GM12878 (cell line): ENCODE measurements at regions not wholly inside any gene's neighbourhood (a gene's known extent, or its start where the extent isn't known, plus 50 kb on each side); places are given as distances from the start of the nearest gene placed in this dataset.

ENCODE experiments used
- ATAC-seq: fragments of 200-7000 bp; cut with Tn5 transposase; 3 replicates; pipeline ENCODE4 v1.9.1; 2020; ENCODE audit warnings: mild to moderate bottlenecking, moderate library complexity
- BruUV-seq: library from RNA; stranded (reverse); fragments of 400-500 nt; replicated peaks from 2 replicates; lab custom pipeline; 2021; lab: Mats Ljungman, UMichigan
- CTCF ChIA-PET: fragments of 300-600 bp; sonication (Branson Sonifier 250); formaldehyde crosslinking; extraction: SDS; loops from one replicate; lab custom pipeline; 2021; ENCODE audit warnings: inconsistent platforms; lab: Yijun Ruan, JAX
- POLR2A ChIA-PET: fragments of 350-600 bp; formaldehyde crosslinking; extraction: SDS; loops from one replicate; lab custom pipeline; 2021; ENCODE audit warnings: inconsistent platforms; lab: Charles Lee
- RAD21 ChIA-PET: fragments of 300-600 bp; sonication (Branson Sonifier 250); formaldehyde crosslinking; loops from one replicate; lab custom pipeline; 2023; ENCODE audit warnings: antibody characterized with exemption; ENCODE audit not compliant: unreplicated experiment; lab: Charles Lee
- SMC1A ChIA-PET: fragments of 300-600 bp; sonication (Branson Sonifier 250); formaldehyde crosslinking; loops from one replicate; lab custom pipeline; 2023; ENCODE audit not compliant: unreplicated experiment, uncharacterized antibody; lab: Charles Lee
- DNase-seq: peaks from one replicate; pipeline ENCODE4 v3.0.0-alpha.2; 2011; ENCODE audit warnings: low read depth, low spot score
- FAIRE-seq: peaks from 3 replicates; lab custom pipeline; 2011; peaks lifted over from hg19 to GRCh38; lab: Jason Lieb, UNC
- H2AFZ ChIP-seq: 2 replicates; pipeline ENCODE4 v1.6.0; 2011; ENCODE audit warnings: low read depth, low read length, control low read depth; ENCODE audit not compliant: control insufficient read depth
- H3K27ac ChIP-seq: 2 replicates; pipeline ENCODE4 v1.5.1; 2011; ENCODE audit warnings: control low read depth; ENCODE audit not compliant: control insufficient read depth, insufficient read depth
- H3K27me3 ChIP-seq, 2 experiments: replicated peaks in 1 of 2; 2 replicates each; pipeline versions ENCODE4 v1.6.0 to v1.6.1; 2011; ENCODE audit warnings: low read length in 1 of 2; ENCODE audit not compliant: control insufficient read depth in 2 of 2, insufficient read depth in 2 of 2
- H3K36me3 ChIP-seq, 2 experiments: 2 replicates each; pipeline ENCODE4 v1.5.1; 2011; ENCODE audit warnings: low read length in 1 of 2; ENCODE audit not compliant: control insufficient read depth in 2 of 2, insufficient read depth in 2 of 2
- H3K4me1 ChIP-seq: 2 replicates; pipeline ENCODE4 v1.6.1; 2011; ENCODE audit warnings: mild to moderate bottlenecking, low read length, moderate library complexity, mixed read lengths; ENCODE audit not compliant: control insufficient read depth, insufficient read depth
- H3K4me2 ChIP-seq: 2 replicates; pipeline ENCODE4 v1.6.0; 2011; ENCODE audit warnings: control low read depth; ENCODE audit not compliant: control insufficient read depth, insufficient read depth
- H3K4me3 ChIP-seq: fragments of 200-600 bp; sonication (generic); 2 replicates; pipeline ENCODE4 v1.5.1; 2016
- H3K79me2 ChIP-seq: 2 replicates; pipeline ENCODE4 v1.6.0; 2011; ENCODE audit warnings: low read length; ENCODE audit not compliant: control insufficient read depth, insufficient read depth
- H3K9ac ChIP-seq: 2 replicates; pipeline ENCODE4 v1.8.0; 2011; ENCODE audit warnings: low read length, control low read depth, mixed read lengths; ENCODE audit not compliant: control insufficient read depth, insufficient read depth
- H3K9me3 ChIP-seq: replicated peaks from 3 replicates; pipeline ENCODE4 v1.5.1; 2011; ENCODE audit warnings: mild to moderate bottlenecking, low read length; ENCODE audit not compliant: control insufficient read depth, insufficient read depth
- H4K20me1 ChIP-seq: 2 replicates; pipeline ENCODE4 v1.6.0; 2011; ENCODE audit not compliant: control insufficient read depth, insufficient read depth
- ATF7 ChIP-seq: fragments of 450-650 bp; IDR thresholded peaks from 2 replicates; pipeline ENCODE4 v1.6.1; 2016; ENCODE audit warnings: low read depth, mild to moderate bottlenecking
- CREB1 ChIP-seq: IDR thresholded peaks from 2 replicates; pipeline ENCODE4 v1.6.1; 2012; ENCODE audit warnings: low read depth, mild to moderate bottlenecking, inconsistent platforms
- CREM ChIP-seq: IDR thresholded peaks from 2 replicates; pipeline ENCODE4 v1.6.1; 2014; ENCODE audit warnings: antibody characterized with exemption, low read depth
- EED ChIP-seq: sonication (generic); IDR thresholded peaks from 2 replicates; pipeline ENCODE4 v1.6.1; 2016; ENCODE audit warnings: antibody characterized with exemption, low read depth
- GABPA ChIP-seq: IDR thresholded peaks from 2 replicates; pipeline ENCODE4 v1.6.1; 2014; ENCODE audit warnings: antibody characterized with exemption, low read depth, mild to moderate bottlenecking, inconsistent platforms
- HDAC6 ChIP-seq: fragments of 200-600 bp; sonication (generic); IDR thresholded peaks from one replicate; pipeline ENCODE4 v1.8.0; 2017; ENCODE audit warnings: antibody characterized with exemption; ENCODE audit not compliant: unreplicated experiment
- IKZF2 ChIP-seq, 2 experiments: fragments of 450-650 bp; IDR thresholded peaks; 2 replicates each; pipeline ENCODE4 v1.6.1; 2017; ENCODE audit warnings: mild to moderate bottlenecking in 2 of 2, moderate library complexity in 2 of 2
- IRF4 ChIP-seq: IDR thresholded peaks from 2 replicates; pipeline ENCODE4 v1.6.1; 2011; ENCODE audit warnings: low read depth, low read length
- JUNB ChIP-seq: IDR thresholded peaks from 2 replicates; pipeline ENCODE4 v1.6.1; 2016; ENCODE audit warnings: antibody characterized with exemption, mild to moderate bottlenecking
- MTA2 ChIP-seq: fragments of 450-650 bp; IDR thresholded peaks from 2 replicates; pipeline ENCODE4 v1.6.1; 2016; ENCODE audit warnings: low read depth, mild to moderate bottlenecking, moderate library complexity
- NFIC ChIP-seq: IDR thresholded peaks from 2 replicates; pipeline ENCODE4 v1.6.1; 2012; ENCODE audit warnings: low read depth, mild to moderate bottlenecking, inconsistent platforms, low read length, moderate library complexity
- RFX5 ChIP-seq: IDR thresholded peaks from 2 replicates; pipeline ENCODE4 v1.6.1; 2011; ENCODE audit warnings: low read depth, low read length, improper control_type of control experiment
- WRNIP1 ChIP-seq: IDR thresholded peaks from 2 replicates; pipeline ENCODE4 v1.6.1; 2011; ENCODE audit warnings: low read depth, low read length, improper control_type of control experiment, borderline replicate concordance
- ZNF274 ChIP-seq: IDR thresholded peaks from one replicate; pipeline ENCODE4 v1.8.0; 2011; ENCODE audit not compliant: insufficient read length, insufficient read depth
- WGBS: methylation state at CpG from one replicate; pipeline ENCODE4 v1.1.6; 2016; ENCODE audit warnings: low lambda C conversion rate; ENCODE audit not compliant: insufficient replicate concordance, insufficient coverage; ENCODE audit errors: missing lambda C conversion rate; 5-methylcytosine and 5-hydroxymethylcytosine counted together
- in situ Hi-C: fragments of 300-500 bp; cut with MboI; formaldehyde crosslinking; loops from 9 replicates; pipeline ENCODE4 v1.14.3; 2018; ENCODE audit warnings: mixed read lengths
- intact Hi-C: fragments of 100-400 bp; cut with micrococcal nuclease; formaldehyde crosslinking; loops from one replicate; pipeline ENCODE4 v1.14.2; 2022; ENCODE audit not compliant: unreplicated experiment
- TF ChIP-seq, protein P1 (sequence below), 3 experiments: IDR thresholded peaks in 2 of 3; conservative IDR thresholded peaks in 1 of 3; 2 replicates each; pipeline ENCODE4 v1.5.1; 2011; ENCODE audit warnings: low read depth in 3 of 3, low read length in 3 of 3, mild to moderate bottlenecking in 3 of 3, control low read depth in 2 of 3, moderate library complexity in 2 of 3, inconsistent platforms in 1 of 3, mixed read lengths in 1 of 3; ENCODE audit not compliant: control insufficient read depth in 2 of 3, insufficient read depth in 1 of 3; ENCODE audit errors: extremely low read depth in 1 of 3
- TF ChIP-seq, protein P2 (sequence below): IDR thresholded peaks from 2 replicates; pipeline ENCODE4 v1.6.1; 2012; ENCODE audit warnings: low read length, inconsistent platforms
- TF ChIP-seq, protein P3 (sequence below): fragments of 450-650 bp; formaldehyde crosslinking; IDR thresholded peaks from 2 replicates; pipeline ENCODE4 v1.4.0; 2022; ENCODE audit warnings: mild to moderate bottlenecking, moderate library complexity

DNA sequence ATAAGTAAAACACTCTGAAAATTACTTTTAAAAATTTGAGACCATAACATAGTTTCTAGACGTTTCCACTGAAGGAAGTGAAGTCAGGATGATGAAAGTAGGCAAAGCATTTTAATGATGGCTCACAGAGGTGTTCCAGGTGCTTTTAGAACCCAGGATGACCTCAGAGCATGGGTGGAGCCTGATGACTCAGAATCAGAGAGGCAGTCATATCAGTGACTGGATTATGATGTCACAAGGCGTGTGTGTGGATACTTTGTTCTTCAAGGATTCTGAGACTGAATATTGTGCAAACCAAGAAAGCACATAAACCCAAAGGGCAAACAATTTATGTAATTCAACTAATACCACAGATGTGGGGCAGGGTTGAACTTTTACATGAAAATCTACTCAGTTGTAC, 200.2 kb upstream of the FOXN2 start:
- ATAC-seq (peak; percentile 71), DNase-seq (no peak), FAIRE-seq (no peak)
- CTCF ChIA-PET = interaction anchor here (0.9 to 1.5 kb wide), 5 partner anchors 22 to 331 kb away, joined by 3 to 5 read pairs (median 3); no protein-coding TSS in a partner anchor
- Histone ChIP-seq H3K4me1 (peaks cover 8% of the 10 kb centered on the region), H3K79me2 (no peaks in the 10 kb centered on the region), H3K36me3 (no peaks in the 10 kb centered on the region), H2AFZ (no peak overlapping the region), H4K20me1 (no peaks in the 10 kb centered on the region), H3K4me2 (no peak overlapping the region), H3K9ac (no peak overlapping the region), H3K27me3 (no peaks in the 10 kb centered on the region), H3K4me3 (no peak overlapping the region), H3K27ac (no peak overlapping the region), H3K9me3 (no peaks in the 10 kb centered on the region)
- in situ Hi-C loops (no loop called here), intact Hi-C loops (no loop called here)
- SMC1A ChIA-PET = interaction anchor here (0.7 to 2.1 kb wide), 7 partner anchors 113 to 319 kb away, joined by 3 to 11 read pairs (median 3); no protein-coding TSS in a partner anchor
- BruUV-seq = no TSS peak
- POLR2A ChIA-PET = interaction anchor here (0.9 kb wide), 1 partner anchor 306 kb away, joined by 3 read pairs; no protein-coding TSS in a partner anchor
- 23% methylated on average over 2 of the region's 2 CpGs for WGBS
- RAD21 ChIA-PET = interaction anchor here (0.6 to 1.6 kb wide), 5 partner anchors 19 to 309 kb away, joined by 3 to 6 read pairs (median 3); no protein-coding TSS in a partner anchor
- no peak for TF ChIP-seq HDAC6
- TF ChIP-seq JUNB = peak; percentile 94
- TF ChIP-seq CREM = peak; percentile 94
- TF ChIP-seq GABPA = peak; percentile 31; the same call in 1 of the 2 replicates
- TF ChIP-seq, protein P1, sequence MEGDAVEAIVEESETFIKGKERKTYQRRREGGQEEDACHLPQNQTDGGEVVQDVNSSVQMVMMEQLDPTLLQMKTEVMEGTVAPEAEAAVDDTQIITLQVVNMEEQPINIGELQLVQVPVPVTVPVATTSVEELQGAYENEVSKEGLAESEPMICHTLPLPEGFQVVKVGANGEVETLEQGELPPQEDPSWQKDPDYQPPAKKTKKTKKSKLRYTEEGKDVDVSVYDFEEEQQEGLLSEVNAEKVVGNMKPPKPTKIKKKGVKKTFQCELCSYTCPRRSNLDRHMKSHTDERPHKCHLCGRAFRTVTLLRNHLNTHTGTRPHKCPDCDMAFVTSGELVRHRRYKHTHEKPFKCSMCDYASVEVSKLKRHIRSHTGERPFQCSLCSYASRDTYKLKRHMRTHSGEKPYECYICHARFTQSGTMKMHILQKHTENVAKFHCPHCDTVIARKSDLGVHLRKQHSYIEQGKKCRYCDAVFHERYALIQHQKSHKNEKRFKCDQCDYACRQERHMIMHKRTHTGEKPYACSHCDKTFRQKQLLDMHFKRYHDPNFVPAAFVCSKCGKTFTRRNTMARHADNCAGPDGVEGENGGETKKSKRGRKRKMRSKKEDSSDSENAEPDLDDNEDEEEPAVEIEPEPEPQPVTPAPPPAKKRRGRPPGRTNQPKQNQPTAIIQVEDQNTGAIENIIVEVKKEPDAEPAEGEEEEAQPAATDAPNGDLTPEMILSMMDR (IDR thresholded peaks at IDR 0.05 in 2 of 3, conservative IDR thresholded peaks at IDR 0.05 in 1 of 3; ENCODE audit: control insufficient read depth in 2 of 3, extremely low read depth in 1 of 3, insufficient read depth in 1 of 3, low read depth in 3 of 3, low read length in 3 of 3) = no peak
- TF ChIP-seq IRF4 = peak; percentile 50; the same call in 1 of the 2 replicates
- peak; percentile 61 for TF ChIP-seq EED
- TF ChIP-seq ATF7 = peak; percentile 53; the same call in 1 of the 2 replicates
- TF ChIP-seq MTA2 = no peak
- TF ChIP-seq WRNIP1 = no peak
- no peak for TF ChIP-seq RFX5
- TF ChIP-seq IKZF2 (IDR thresholded peaks at IDR 0.05) = 0 out of 4 replicates have a peak, but pooled peaks of 1 of the 2 experiments have one; percentile 8
- TF ChIP-seq, protein P2, sequence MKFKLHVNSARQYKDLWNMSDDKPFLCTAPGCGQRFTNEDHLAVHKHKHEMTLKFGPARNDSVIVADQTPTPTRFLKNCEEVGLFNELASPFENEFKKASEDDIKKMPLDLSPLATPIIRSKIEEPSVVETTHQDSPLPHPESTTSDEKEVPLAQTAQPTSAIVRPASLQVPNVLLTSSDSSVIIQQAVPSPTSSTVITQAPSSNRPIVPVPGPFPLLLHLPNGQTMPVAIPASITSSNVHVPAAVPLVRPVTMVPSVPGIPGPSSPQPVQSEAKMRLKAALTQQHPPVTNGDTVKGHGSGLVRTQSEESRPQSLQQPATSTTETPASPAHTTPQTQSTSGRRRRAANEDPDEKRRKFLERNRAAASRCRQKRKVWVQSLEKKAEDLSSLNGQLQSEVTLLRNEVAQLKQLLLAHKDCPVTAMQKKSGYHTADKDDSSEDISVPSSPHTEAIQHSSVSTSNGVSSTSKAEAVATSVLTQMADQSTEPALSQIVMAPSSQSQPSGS = peak; percentile 41; the same call in 1 of the 2 replicates
- TF ChIP-seq ZNF274 = no peak
- TF ChIP-seq, protein P3, sequence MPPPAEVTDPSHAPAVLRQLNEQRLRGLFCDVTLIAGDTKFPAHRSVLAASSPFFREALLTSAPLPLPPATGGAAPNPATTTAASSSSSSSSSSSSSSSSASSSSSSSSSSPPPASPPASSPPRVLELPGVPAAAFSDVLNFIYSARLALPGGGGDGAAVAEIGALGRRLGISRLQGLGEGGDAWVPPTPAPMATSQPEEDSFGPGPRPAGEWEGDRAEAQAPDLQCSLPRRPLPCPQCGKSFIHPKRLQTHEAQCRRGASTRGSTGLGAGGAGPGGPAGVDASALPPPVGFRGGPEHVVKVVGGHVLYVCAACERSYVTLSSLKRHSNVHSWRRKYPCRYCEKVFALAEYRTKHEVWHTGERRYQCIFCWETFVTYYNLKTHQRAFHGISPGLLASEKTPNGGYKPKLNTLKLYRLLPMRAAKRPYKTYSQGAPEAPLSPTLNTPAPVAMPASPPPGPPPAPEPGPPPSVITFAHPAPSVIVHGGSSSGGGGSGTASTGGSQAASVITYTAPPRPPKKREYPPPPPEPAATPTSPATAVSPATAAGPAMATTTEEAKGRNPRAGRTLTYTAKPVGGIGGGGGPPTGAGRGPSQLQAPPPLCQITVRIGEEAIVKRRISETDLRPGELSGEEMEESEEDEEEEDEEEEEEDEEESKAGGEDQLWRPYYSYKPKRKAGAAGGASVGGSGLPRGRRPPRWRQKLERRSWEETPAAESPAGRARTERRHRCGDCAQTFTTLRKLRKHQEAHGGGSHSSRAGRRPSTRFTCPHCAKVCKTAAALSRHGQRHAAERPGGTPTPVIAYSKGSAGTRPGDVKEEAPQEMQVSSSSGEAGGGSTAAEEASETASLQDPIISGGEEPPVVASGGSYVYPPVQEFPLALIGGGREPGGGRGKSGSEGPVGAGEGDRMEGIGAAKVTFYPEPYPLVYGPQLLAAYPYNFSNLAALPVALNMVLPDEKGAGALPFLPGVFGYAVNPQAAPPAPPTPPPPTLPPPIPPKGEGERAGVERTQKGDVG (CRISPR knock-in tag) = no peak
- peak; percentile 38; the same call in 1 of the 2 replicates for TF ChIP-seq NFIC
- peak; percentile 97 for TF ChIP-seq CREB1
